ENCODE measurements at regions not wholly inside any gene's neighbourhood (a gene's known extent, or its start where the extent isn't known, plus 50 kb on each side); places are given as distances from the start of the nearest gene placed in this dataset.

DNA sequence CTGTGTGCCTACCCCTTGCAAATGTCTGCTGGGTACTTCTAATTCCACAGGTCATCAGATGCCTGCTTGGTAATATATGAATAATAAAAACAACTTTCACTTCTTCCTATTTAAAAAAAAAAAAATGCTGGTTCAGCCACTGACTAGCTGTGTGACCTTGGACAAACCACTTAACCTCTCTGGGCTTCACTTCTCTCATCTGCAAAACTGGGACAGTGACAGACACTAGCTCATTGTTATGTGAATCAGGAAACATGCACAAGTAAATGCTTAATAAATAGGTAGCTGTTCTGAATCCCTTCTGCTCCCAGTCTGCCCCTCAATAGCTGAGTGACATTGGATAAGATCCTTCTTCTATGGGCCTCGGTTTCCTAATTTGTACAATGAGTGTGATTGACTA lies 62.6 kb upstream of the HAND1 start:
- TF ChIP-seq NFIC (IDR thresholded peaks at IDR 0.05) (no peak), RAD21 (IDR thresholded peaks at IDR 0.05; ENCODE audit: low read depth) (no peak), EGR1 (IDR thresholded peaks at IDR 0.05) (no peak), YY1 (IDR thresholded peaks at IDR 0.05; ENCODE audit: low read depth) (no peak)
